ENCODE measurements at regions not wholly inside any gene's neighbourhood (a gene's known extent, or its start where the extent isn't known, plus 50 kb on each side); places are given as distances from the start of the nearest gene placed in this dataset.

- DNase-seq (ENCODE audit: low read depth in 2 of 2) = peak in 1 of 2 donors; percentile 19
- no peak overlapping the region for H3K4me3 ChIP-seq (replicated peaks in 1 of 2; ENCODE audit: low read depth in 2 of 2, low read length in 2 of 2)
- TF ChIP-seq CTCF (IDR thresholded peaks at IDR 0.05; ENCODE audit: low read depth, low read length) = no peak
Measured at GRCh38 chr7:79548727-79549126, 95.3 kb upstream of the MAGI2 start.

DNA sequence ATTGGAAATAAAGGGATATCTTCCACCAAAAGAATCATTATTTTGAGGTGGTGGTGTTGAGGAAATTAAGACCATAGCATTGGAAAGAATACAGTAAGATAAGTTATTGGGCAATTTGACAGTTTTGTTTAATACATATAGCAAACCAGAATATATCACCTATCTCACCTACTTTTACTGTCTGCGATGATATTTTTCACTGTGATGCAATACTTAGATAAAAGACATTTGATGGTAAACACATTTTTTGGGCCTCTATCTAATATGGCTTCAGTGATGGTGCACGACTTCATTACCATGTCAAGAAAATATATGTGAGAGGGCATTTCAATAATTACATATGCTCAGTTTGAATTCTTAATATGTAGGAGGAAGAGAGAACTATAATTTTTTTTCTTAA lies 93.7 kb upstream of the MAGI2 start:
- TF ChIP-seq CTCF (IDR thresholded peaks at IDR 0.05; ENCODE audit: low read depth, low read length) = no peak
- no peak for DNase-seq (ENCODE audit: low read depth in 2 of 2)
- H3K4me3 ChIP-seq (replicated peaks in 1 of 2; ENCODE audit: low read depth in 2 of 2, low read length in 2 of 2) = no peak overlapping the region

GRCh38 chr7:79540592-79540991 lies 87.1 kb upstream of the MAGI2 start:
- H3K4me3 ChIP-seq (replicated peaks in 1 of 2; ENCODE audit: low read depth in 2 of 2, low read length in 2 of 2) = no peak overlapping the region
- DNase-seq (ENCODE audit: low read depth in 2 of 2) = no peak
- no peak for TF ChIP-seq CTCF (IDR thresholded peaks at IDR 0.05; ENCODE audit: low read depth, low read length)

DNA sequence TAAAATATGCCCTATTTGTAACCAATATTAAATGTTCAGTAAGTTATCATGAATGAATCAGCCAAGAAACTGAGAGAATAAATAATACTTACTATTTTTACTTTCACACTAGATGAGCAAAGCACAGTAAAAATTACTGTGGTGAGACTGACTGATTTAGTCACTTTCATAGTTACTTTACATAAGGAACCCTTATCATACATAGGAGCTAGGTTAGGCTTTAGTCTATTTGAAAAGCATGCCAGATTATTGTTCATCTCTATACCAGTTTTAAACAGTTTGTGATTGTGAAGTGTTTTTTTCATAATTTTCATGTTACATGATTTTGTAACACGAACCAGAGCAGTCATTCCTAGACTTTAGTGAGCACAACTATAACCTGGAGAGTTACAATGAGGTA lies 80.7 kb upstream of the MAGI2 start:
- no peak overlapping the region for H3K4me3 ChIP-seq (replicated peaks in 1 of 2; ENCODE audit: low read depth in 2 of 2, low read length in 2 of 2)
- no peak for DNase-seq (ENCODE audit: low read depth in 2 of 2)
- TF ChIP-seq CTCF (IDR thresholded peaks at IDR 0.05; ENCODE audit: low read depth, low read length) = no peak

- no peak for DNase-seq (ENCODE audit: low read depth in 2 of 2)
- no peak for TF ChIP-seq CTCF (IDR thresholded peaks at IDR 0.05; ENCODE audit: low read depth, low read length)
- H3K4me3 ChIP-seq (replicated peaks in 1 of 2; ENCODE audit: low read depth in 2 of 2, low read length in 2 of 2) = no peak overlapping the region
Measured at GRCh38 chr7:79531905-79532664, 78.6 kb upstream of the MAGI2 start.

GRCh38 chr7:79531116-79531515 lies 77.6 kb upstream of the MAGI2 start:
- DNase-seq (ENCODE audit: low read depth in 2 of 2) = no peak
- H3K4me3 ChIP-seq (replicated peaks in 1 of 2; ENCODE audit: low read depth in 2 of 2, low read length in 2 of 2) = no peak overlapping the region
- no peak for TF ChIP-seq CTCF (IDR thresholded peaks at IDR 0.05; ENCODE audit: low read depth, low read length)

DNA sequence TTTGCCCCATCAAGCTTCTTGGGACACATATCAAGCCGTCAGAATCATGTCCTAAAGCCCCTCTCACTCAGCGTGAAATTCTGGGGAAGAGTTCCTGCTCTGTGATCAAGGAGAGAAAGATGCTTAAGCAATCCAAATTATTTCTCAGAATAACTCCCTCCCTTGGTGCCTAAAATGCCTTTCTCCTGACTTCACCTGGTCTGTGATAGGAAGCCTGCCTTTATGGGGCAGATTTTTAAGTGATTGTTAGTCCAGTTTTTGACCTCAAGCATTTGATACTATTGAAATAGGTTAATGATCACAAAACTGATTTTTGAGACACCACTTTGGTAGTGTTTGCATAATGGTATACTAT lies 76.4 kb upstream of the MAGI2 start:
- no peak for TF ChIP-seq CTCF (IDR thresholded peaks at IDR 0.05; ENCODE audit: low read depth, low read length)
- no peak overlapping the region for H3K4me3 ChIP-seq (replicated peaks in 1 of 2; ENCODE audit: low read depth in 2 of 2, low read length in 2 of 2)
- DNase-seq (ENCODE audit: low read depth in 2 of 2) = peak in 1 of 2 donors; percentile 32

Data from cardiac fibroblast (primary cell).